WTC11 (cell line): ENCODE measurements at regions not wholly inside any gene's neighbourhood (a gene's known extent, or its start where the extent isn't known, plus 50 kb on each side); places are given as distances from the start of the nearest gene placed in this dataset.

Experiments
- ATAC-seq: fragments of 200-7000 bp; cut with Tn5 transposase; 2 replicates; pipeline ENCODE4 v1.10.0; 2021; ENCODE audit warnings: mild to moderate bottlenecking, moderate library complexity
- CTCF ChIA-PET: fragments of 300-600 bp; sonication (Branson Sonifier 250); formaldehyde crosslinking; loops from one replicate; lab custom pipeline; 2021; ENCODE audit warnings: antibody characterized with exemption; lab: Charles Lee
- POLR2A ChIA-PET: fragments of 350-600 bp; sonication (Branson Sonifier 250); formaldehyde crosslinking; loops from one replicate; lab custom pipeline; 2021; ENCODE audit warnings: antibody characterized with exemption; lab: Charles Lee
- DNase-seq: peaks from one replicate; pipeline ENCODE4 v3.0.0; 2021; ENCODE audit warnings: low spot score
- H3K27ac Mint-ChIP-seq: 2 replicates; pipeline ENCODE4 v1.8.0; 2021; ENCODE audit warnings: mixed read lengths
- H3K27me3 Mint-ChIP-seq: 2 replicates; pipeline ENCODE4 v1.8.0; 2021; ENCODE audit warnings: low read depth, mild to moderate bottlenecking, moderate library complexity, mixed read lengths
- H3K36me3 Mint-ChIP-seq: 2 replicates; pipeline ENCODE4 v1.8.0; 2021; ENCODE audit warnings: mixed read lengths
- H3K4me1 Mint-ChIP-seq: 2 replicates; pipeline ENCODE4 v1.8.0; 2022; ENCODE audit warnings: mixed read lengths
- H3K4me3 Mint-ChIP-seq: 2 replicates; pipeline ENCODE4 v1.8.0; 2021; ENCODE audit warnings: mild to moderate bottlenecking, moderate library complexity, mixed read lengths
- H3K9me3 Mint-ChIP-seq: 2 replicates; pipeline ENCODE4 v1.8.0; 2021; ENCODE audit warnings: mixed read lengths
- ATF1 ChIP-seq: sonication (generic); formaldehyde crosslinking; IDR thresholded peaks from 2 replicates; pipeline ENCODE4 v1.8.1; 2023; ENCODE audit warnings: mild to moderate bottlenecking, moderate library complexity, missing genetic modification reagents
- ELF4 ChIP-seq: sonication (generic); formaldehyde crosslinking; IDR thresholded peaks from 2 replicates; pipeline ENCODE4 v1.8.1; 2022; ENCODE audit warnings: low read depth, mild to moderate bottlenecking, moderate library complexity, missing genetic modification reagents
- FOXK1 ChIP-seq: sonication (generic); formaldehyde crosslinking; IDR thresholded peaks from 2 replicates; pipeline ENCODE4 v1.8.0; 2022; ENCODE audit warnings: mild to moderate bottlenecking, moderate library complexity, missing genetic modification reagents
- GRHL2 ChIP-seq: fragments of 250-450 bp; sonication (Bioruptor Pico); IDR thresholded peaks from 2 replicates; pipeline ENCODE4 v1.8.0; 2022; ENCODE audit warnings: mild to moderate bottlenecking, moderate library complexity; ENCODE audit not compliant: insufficient replicate concordance, severe bottlenecking
- MXD4 ChIP-seq: fragments of 250-450 bp; sonication (Bioruptor Pico); IDR thresholded peaks from 2 replicates; pipeline ENCODE4 v1.8.0; 2021; ENCODE audit warnings: mild to moderate bottlenecking, moderate library complexity, borderline replicate concordance
- NR1H2 ChIP-seq: sonication (generic); formaldehyde crosslinking; IDR thresholded peaks from 2 replicates; pipeline ENCODE4 v1.9.0; 2021; ENCODE audit warnings: mild to moderate bottlenecking, moderate library complexity, missing genetic modification reagents
- SOX15 ChIP-seq: fragments of 250-450 bp; sonication (Bioruptor Pico); IDR thresholded peaks from 2 replicates; pipeline ENCODE4 v1.9.0; 2021; ENCODE audit warnings: mild to moderate bottlenecking
- TEAD4 ChIP-seq: sonication (generic); formaldehyde crosslinking; IDR thresholded peaks from 2 replicates; pipeline ENCODE4 v1.8.0; 2022; ENCODE audit warnings: mild to moderate bottlenecking, missing genetic modification reagents
- ZNF121 ChIP-seq: sonication (generic); formaldehyde crosslinking; IDR thresholded peaks from 2 replicates; pipeline ENCODE4 v1.8.0; 2023; ENCODE audit warnings: missing genetic modification reagents
- ZNF232 ChIP-seq: sonication (generic); formaldehyde crosslinking; IDR thresholded peaks from 2 replicates; pipeline ENCODE4 v1.8.0; 2022; ENCODE audit warnings: mild to moderate bottlenecking, missing genetic modification reagents
- ZNF263 ChIP-seq: sonication (generic); formaldehyde crosslinking; IDR thresholded peaks from 2 replicates; pipeline ENCODE4 v1.8.1; 2022; ENCODE audit warnings: low read depth, mild to moderate bottlenecking, moderate library complexity, missing genetic modification reagents
- ZNF416 ChIP-seq: fragments of 250-450 bp; sonication (Bioruptor Pico); IDR thresholded peaks from 2 replicates; pipeline ENCODE4 v1.9.0; 2021; ENCODE audit warnings: mild to moderate bottlenecking, inconsistent platforms
- TF ChIP-seq, protein P1 (sequence below): sonication (generic); formaldehyde crosslinking; IDR thresholded peaks from 2 replicates; pipeline ENCODE4 v1.8.0; 2022; ENCODE audit warnings: mild to moderate bottlenecking, missing genetic modification reagents
- TF ChIP-seq, protein P2 (sequence below): sonication (generic); formaldehyde crosslinking; IDR thresholded peaks from 2 replicates; pipeline ENCODE4 v1.8.0; 2022; ENCODE audit warnings: missing genetic modification reagents
- TF ChIP-seq, protein P3 (sequence below): fragments of 200-600 bp; IDR thresholded peaks from 2 replicates; pipeline ENCODE4 v1.8.0; 2022; ENCODE audit warnings: antibody characterized with exemption
- TF ChIP-seq, protein P4 (sequence below): sonication (generic); formaldehyde crosslinking; IDR thresholded peaks from 2 replicates; pipeline ENCODE4 v1.8.1; 2023; ENCODE audit warnings: mild to moderate bottlenecking, missing genetic modification reagents

DNA sequence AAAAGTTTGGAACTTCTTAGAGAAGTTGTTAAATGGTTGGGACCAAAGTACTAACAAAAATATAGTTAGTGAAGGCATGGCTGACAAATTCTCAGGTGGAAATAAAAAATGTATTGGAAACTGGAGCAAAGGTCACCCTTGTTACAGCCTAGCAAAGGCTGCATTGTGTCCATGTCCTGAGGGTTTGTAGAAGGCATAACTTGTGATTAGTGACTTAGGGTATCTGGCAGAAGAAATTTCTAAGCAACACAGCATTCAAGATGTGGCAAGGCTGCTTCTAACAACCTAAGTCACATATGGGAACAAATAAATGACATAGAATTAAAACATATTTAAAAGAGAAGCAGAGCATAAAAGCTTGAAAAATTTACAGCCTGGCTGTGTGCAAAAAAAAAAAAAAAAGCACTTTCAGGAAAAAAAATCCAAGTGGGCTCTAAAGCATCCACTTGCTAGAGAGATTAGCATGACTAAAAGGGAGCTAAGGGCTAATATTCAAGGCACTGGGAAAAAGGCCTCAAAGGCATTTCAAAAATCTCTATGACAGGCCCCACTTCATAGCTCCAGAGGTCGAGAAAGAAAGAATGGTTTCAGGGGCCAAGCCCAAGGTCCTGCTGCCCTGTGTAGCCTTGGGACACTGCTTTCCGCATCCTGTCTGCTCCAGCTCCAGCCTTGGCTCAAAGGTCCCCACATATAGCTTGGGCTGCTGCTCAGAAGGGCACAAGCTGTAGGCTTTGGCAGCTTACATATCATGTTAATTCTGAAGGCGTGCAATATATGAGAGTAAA, 453.2 kb upstream of the PTCHD4 start:
- Mint-ChIP-seq H3K27me3 (no peaks in the 10 kb centered on the region), H3K4me3 (no peak overlapping the region), H3K27ac (peak overlapping the region; percentile 95), H3K9me3 (peaks cover 6% of the 10 kb centered on the region), H3K36me3 (peaks cover 5% of the 10 kb centered on the region; the same call in 1 of the 2 replicates), H3K4me1 (peaks cover 37% of the 10 kb centered on the region)
- ChIA-PET CTCF (interaction anchor here (0.7 kb wide), 1 partner anchor 29 kb away, joined by 3 read pairs; no protein-coding TSS in a partner anchor), POLR2A (no interaction called here)
- TF ChIP-seq NR1H2 (no peak), ATF1 (no peak)
- ATAC-seq (peak; percentile 76), DNase-seq (no peak)

DNA sequence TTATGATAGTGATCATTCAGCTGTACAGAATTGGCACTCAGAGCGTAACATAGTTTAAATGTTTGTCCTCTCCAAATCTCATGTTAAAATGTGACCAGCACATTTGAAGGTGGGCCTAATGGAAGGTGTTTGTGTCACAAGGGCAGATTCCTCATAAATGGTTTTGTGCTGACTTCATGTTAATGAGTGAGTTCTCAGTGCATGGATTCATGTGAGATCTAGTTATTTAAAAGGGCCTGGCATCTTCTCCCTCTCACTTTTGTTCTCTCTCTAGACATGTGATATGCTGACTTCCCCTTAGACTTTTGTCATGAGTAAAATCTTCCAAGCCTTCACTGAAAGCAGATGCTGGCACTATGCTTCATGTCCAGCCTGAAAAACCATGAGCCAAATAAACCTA, 452.4 kb upstream of the PTCHD4 start:
- Mint-ChIP-seq H3K4me3 (no peak overlapping the region), H3K27ac (peak overlapping the region; percentile 48), H3K9me3 (peaks cover 6% of the 10 kb centered on the region), H3K36me3 (peaks cover 5% of the 10 kb centered on the region; the same call in 1 of the 2 replicates)
- DNase-seq (no peak), ATAC-seq (no peak)
- POLR2A ChIA-PET = no interaction called here
- CTCF ChIA-PET = no interaction called here
- TF ChIP-seq ELF4 (CRISPR knock-in tag) = no peak
- TF ChIP-seq GRHL2 (CRISPR knock-in tag) = no peak
- no peak for TF ChIP-seq MXD4 (CRISPR knock-in tag)
- no peak for TF ChIP-seq ZNF121 (CRISPR knock-in tag)
- no peak for TF ChIP-seq FOXK1 (CRISPR knock-in tag)
- TF ChIP-seq ATF1 = no peak
- TF ChIP-seq, protein P1, sequence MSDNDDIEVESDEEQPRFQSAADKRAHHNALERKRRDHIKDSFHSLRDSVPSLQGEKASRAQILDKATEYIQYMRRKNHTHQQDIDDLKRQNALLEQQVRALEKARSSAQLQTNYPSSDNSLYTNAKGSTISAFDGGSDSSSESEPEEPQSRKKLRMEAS (CRISPR knock-in tag) = no peak
- TF ChIP-seq ZNF232 (CRISPR knock-in tag) = no peak
- TF ChIP-seq, protein P2, sequence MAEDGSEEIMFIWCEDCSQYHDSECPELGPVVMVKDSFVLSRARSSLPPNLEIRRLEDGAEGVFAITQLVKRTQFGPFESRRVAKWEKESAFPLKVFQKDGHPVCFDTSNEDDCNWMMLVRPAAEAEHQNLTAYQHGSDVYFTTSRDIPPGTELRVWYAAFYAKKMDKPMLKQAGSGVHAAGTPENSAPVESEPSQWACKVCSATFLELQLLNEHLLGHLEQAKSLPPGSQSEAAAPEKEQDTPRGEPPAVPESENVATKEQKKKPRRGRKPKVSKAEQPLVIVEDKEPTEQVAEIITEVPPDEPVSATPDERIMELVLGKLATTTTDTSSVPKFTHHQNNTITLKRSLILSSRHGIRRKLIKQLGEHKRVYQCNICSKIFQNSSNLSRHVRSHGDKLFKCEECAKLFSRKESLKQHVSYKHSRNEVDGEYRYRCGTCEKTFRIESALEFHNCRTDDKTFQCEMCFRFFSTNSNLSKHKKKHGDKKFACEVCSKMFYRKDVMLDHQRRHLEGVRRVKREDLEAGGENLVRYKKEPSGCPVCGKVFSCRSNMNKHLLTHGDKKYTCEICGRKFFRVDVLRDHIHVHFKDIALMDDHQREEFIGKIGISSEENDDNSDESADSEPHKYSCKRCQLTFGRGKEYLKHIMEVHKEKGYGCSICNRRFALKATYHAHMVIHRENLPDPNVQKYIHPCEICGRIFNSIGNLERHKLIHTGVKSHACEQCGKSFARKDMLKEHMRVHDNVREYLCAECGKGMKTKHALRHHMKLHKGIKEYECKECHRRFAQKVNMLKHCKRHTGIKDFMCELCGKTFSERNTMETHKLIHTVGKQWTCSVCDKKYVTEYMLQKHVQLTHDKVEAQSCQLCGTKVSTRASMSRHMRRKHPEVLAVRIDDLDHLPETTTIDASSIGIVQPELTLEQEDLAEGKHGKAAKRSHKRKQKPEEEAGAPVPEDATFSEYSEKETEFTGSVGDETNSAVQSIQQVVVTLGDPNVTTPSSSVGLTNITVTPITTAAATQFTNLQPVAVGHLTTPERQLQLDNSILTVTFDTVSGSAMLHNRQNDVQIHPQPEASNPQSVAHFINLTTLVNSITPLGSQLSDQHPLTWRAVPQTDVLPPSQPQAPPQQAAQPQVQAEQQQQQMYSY (CRISPR knock-in tag) = no peak
- no peak for TF ChIP-seq ZNF263 (CRISPR knock-in tag)
- TF ChIP-seq, all 79 proteins: peak for 0
- H3K4me1 Mint-ChIP-seq = peaks cover 33% of the 10 kb centered on the region
- no peaks in the 10 kb centered on the region for H3K27me3 Mint-ChIP-seq

DNA sequence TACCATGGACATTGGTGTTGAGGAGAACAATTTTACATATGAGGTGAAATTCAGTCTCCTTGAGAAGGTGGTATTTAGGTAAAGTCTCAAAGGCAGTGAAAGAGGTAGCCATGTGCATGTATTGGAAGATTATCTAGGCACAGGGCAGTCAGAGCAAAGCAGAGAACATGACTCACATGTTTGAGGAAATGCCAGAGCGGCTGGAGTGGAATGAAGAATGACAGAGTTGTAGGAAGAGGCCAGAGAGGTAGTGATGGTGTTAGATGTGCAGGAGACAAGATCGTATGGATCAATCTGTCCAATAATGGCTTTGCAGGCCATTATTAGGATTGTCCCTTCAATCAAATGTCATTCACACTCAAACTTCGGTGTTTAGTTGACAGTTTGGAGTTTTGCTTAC, 449.4 kb upstream of the PTCHD4 start:
- ATAC-seq = no peak
- H3K4me1 Mint-ChIP-seq = peaks cover 17% of the 10 kb centered on the region
- POLR2A ChIA-PET = no interaction called here
- H3K36me3 Mint-ChIP-seq = peaks cover under 1% of the 10 kb centered on the region; the same call in 1 of the 2 replicates
- no peak for DNase-seq
- no peak overlapping the region for H3K4me3 Mint-ChIP-seq
- TF ChIP-seq TEAD4 (CRISPR knock-in tag) (no peak), SOX15 (no peak), NR1H2 (no peak), ZNF416 (no peak)
- TF ChIP-seq, protein P3, sequence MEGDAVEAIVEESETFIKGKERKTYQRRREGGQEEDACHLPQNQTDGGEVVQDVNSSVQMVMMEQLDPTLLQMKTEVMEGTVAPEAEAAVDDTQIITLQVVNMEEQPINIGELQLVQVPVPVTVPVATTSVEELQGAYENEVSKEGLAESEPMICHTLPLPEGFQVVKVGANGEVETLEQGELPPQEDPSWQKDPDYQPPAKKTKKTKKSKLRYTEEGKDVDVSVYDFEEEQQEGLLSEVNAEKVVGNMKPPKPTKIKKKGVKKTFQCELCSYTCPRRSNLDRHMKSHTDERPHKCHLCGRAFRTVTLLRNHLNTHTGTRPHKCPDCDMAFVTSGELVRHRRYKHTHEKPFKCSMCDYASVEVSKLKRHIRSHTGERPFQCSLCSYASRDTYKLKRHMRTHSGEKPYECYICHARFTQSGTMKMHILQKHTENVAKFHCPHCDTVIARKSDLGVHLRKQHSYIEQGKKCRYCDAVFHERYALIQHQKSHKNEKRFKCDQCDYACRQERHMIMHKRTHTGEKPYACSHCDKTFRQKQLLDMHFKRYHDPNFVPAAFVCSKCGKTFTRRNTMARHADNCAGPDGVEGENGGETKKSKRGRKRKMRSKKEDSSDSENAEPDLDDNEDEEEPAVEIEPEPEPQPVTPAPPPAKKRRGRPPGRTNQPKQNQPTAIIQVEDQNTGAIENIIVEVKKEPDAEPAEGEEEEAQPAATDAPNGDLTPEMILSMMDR = no peak
- TF ChIP-seq, protein P4, sequence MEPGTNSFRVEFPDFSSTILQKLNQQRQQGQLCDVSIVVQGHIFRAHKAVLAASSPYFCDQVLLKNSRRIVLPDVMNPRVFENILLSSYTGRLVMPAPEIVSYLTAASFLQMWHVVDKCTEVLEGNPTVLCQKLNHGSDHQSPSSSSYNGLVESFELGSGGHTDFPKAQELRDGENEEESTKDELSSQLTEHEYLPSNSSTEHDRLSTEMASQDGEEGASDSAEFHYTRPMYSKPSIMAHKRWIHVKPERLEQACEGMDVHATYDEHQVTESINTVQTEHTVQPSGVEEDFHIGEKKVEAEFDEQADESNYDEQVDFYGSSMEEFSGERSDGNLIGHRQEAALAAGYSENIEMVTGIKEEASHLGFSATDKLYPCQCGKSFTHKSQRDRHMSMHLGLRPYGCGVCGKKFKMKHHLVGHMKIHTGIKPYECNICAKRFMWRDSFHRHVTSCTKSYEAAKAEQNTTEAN (CRISPR knock-in tag) = no peak
- H3K27ac Mint-ChIP-seq = no peak overlapping the region
- CTCF ChIA-PET = no interaction called here
- H3K27me3 Mint-ChIP-seq = no peaks in the 10 kb centered on the region
- H3K9me3 Mint-ChIP-seq = peaks cover 2% of the 10 kb centered on the region
